NCI-H1092 (cell line): ENCODE measurements at regions not wholly inside any gene's neighbourhood (a gene's known extent, or its start where the extent isn't known, plus 50 kb on each side); places are given as distances from the start of the nearest gene placed in this dataset.

Experiments used
- DNase-seq: peaks from one replicate; lab custom pipeline; 2025; lab: John Stamatoyannopoulos, UW

DNA sequence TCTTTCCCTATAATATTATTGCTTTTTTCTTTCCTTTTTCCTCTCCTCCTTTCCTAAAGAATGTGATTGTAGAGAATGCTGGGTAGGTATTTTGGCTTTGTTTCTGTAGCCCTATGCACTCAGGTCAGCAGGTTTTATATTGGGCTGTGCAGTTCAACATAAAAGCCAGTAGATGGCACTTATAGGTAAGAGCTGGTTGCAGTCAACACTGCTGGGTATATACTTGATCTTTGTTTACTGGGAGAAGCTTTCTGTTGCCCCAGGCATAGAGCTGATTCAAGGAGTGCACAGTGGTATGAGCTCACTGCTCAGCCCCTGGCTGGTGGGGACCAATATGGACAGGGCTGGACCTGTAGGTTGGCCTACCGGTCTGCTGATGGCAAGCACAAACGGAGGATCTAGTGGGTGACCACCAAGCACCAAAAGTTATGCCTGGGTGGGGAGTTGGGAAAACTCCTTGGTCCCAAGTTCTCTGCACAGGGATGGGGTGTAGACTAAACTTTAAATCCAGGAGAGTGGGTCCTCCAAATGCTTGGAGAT lies 378.9 kb downstream of the PMP22 start:
- DNase-seq = no peak

- DNase-seq = no peak
Observed at GRCh38 chr17:14882131-14882530, 383.0 kb downstream of the PMP22 start.

GRCh38 chr17:14875557-14876412 lies 389.3 kb downstream of the PMP22 start:
- DNase-seq = no peak

GRCh38 chr17:14873996-14874395 lies 391.1 kb downstream of the PMP22 start:
- DNase-seq = no peak

DNA sequence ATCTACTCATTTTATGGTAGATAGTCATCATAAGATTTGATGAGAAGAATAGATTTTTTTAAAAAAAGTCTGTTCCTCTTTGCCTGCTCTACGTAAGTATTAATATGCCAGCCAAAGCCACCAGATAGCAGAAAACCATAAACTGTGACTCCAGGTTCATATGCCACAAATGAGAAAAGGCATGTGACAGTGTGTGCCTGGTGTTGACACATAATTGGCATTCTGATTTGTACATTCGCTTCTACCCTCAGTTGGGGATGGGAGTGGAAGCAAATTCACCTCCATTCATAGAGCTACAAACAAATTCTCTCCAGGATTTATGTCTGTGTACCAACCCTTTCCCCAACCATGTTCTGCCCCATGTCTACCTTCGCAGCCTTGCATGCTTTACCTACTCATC lies 391.6 kb downstream of the PMP22 start:
- no peak for DNase-seq

DNA sequence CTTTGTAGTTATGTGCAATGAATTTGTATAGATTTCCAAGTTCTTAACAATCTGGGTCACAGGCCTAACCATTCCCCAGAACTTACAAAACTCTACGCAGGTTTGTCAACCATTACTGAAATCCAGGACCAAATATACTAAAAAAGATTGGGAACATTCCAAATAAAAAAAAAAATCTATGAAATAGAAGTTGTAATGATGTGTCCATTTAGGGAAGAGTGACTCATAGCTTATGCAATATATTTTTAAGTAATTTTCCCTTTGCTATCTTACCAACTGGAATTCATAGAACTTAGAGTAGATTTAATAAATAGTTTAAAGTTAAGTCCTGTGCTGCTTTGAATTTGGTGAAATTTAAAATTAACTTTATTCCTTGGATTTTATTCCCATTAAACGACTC lies 393.2 kb downstream of the PMP22 start:
- no peak for DNase-seq

GRCh38 chr17:14866266-14866665 lies 398.9 kb downstream of the PMP22 start:
- DNase-seq = no peak

- DNase-seq = no peak
Observed at GRCh38 chr17:14864127-14864526, 401.0 kb downstream of the PMP22 start.

DNA sequence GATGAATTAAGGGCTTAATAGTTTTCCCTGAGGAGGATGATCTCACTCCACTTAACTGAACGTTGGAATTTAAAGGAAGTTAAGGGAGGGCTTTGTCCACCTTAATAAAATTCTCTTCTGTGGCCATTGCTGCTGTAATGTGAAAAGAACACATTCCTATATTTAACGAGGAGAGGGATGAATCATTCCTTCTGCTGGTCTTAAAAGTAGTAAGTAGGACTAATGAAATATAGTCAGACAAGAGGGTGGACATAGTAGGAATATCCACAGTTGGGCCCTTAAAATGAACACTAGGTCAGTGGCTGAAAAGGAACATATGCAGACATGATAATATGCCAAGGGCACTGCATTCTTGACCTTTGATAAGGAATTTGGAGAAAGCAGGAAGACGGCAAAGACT lies 405.6 kb downstream of the PMP22 start:
- DNase-seq = no peak

GRCh38 chr17:14856176-14856575 lies 408.9 kb downstream of the PMP22 start:
- DNase-seq = no peak

- DNase-seq = no peak
Observed at GRCh38 chr17:14854691-14855090, 410.4 kb downstream of the PMP22 start.

DNA sequence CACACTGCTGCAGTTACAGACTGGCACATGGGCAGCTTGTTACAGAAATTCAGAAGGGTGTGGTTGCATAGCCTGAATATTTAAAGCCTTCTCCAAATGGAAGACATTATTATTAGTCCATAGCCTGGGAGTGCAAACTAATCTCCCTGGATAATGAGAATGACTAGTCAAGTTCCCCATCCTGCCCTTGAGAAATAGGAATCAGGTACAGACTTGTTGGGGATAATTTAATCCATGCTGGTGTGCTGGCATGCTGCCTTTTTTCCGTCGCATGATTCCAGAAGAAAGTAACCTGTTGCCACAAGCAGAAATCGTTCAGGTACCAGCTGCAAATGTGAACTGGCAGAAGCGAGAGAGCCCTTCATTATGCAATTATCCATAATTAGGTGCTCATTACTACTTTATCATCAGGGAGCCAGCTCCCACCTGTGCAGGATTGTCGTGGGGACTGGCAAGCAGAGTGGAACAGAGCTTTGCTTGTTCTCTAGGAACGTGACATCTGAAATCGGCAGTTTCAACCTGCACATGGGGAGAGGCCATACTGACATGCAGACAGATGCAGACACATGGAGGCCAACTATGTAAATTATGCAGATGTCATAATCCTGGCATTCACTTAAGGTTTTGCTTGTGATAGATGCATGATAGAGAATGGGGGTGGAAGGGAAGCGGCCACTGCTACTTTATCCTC lies 419.4 kb downstream of the PMP22 start:
- no peak for DNase-seq

DNA sequence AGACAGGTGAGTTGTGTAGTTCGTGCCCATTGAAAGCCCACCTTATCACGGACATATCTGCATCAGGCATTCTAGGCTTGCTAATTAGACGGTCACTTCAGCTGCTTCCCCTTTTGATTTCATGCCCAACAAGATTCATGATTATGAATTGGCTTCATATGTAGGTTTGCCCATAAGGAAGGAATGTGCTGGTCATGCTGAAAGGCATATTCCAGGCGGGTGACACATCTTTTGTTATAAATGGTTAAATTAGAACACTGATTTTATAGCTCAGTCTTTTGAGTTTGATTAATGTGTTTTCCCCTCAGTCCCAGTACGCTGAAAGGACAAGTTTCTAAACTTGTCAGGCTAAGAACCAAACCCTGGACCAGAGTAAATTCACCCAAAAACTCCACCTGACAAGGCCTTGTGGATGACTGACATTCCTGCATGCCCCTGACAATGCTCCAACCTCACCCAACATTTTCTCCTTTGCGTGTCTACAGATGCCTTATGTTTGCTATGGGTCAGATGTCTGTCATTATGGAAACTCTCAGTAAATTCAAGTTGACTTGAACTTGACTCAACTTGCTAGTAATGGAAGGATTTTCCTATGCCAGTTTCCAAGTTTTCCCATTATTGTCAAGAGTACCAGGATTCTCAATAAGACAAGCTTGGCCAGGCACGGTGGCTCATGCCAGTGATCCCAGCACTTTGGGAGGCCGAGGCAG lies 421.9 kb downstream of the PMP22 start:
- no peak for DNase-seq

- DNase-seq = no peak
Observed at GRCh38 chr17:14840616-14841231, 424.4 kb downstream of the PMP22 start.

DNA sequence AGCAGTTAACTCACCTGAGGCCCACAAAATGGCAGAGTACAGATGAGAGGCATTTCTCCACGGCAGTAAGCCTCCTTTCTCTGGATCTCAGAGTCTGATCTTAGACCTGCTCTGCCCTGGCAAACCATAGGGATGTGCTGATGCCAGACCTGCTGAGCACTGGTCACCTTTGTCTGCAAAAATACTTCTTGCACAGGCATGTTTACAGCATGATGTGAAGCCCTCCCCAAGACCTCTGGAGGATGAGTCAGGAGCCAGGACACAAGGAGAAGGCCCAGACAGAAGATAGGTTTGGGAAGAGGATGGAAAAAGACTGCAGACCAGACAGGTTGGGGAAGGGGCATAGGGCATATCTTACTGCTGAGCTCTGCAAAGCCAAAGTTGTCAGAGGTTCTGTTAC lies 426.6 kb downstream of the PMP22 start:
- no peak for DNase-seq

DNA sequence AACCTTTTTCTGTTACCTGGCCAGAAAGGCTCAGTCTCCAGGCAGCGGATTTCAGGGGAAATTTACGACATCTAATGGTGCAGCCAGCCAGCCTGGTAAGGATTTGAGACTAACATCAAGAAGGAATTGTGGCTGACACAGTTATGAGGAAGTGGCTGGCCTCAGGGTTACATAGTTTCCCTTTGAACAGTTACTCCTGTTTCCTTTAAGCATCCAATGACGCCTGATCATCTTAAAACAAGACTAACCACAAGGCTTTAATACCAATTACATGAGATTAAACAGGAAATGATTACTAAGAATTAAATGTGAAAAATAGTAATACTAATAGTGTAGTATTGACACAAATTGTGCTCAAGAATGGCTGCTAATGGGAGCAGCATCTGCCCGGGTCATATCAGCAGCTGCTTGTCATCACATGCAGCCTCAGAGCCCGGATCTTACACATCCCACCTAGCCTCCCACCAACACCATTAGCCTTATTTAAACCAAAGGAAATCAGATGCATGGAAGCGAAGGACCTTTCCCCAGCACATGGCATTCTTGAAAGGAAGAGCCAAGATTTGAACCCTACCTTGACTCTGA lies 431.8 kb downstream of the PMP22 start:
- no peak for DNase-seq

- no peak for DNase-seq
Observed at GRCh38 chr17:14831491-14831890, 433.6 kb downstream of the PMP22 start.

DNA sequence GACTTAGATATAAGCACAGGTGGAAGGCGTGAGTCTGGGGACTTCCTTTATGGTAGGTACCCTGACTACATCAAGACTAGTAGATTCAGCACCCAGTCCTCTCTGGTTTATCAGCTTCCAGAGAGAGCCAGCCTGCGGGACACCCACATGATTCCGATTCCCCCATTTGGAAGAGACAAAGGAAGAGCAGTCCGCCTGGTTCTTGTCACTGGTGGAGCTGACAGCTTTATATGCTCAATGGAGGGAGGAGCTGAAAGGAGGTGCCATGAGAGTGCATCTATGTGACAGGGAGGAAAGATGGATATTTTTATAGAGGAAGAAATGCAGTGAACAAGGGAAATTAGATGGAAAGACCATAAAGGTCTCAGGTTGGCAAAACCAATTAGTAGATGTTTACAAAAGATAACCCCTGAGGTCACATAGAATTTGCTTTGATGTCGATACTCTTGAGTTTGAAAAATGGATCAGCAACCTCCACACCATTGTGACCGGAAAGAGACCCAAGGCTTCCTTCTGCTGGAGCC lies 437.7 kb downstream of the PMP22 start:
- DNase-seq = no peak

- no peak for DNase-seq
Observed at GRCh38 chr17:14826358-14826757, 438.8 kb downstream of the PMP22 start.

GRCh38 chr17:14818469-14818868 lies 446.7 kb downstream of the PMP22 start:
- DNase-seq = no peak

DNA sequence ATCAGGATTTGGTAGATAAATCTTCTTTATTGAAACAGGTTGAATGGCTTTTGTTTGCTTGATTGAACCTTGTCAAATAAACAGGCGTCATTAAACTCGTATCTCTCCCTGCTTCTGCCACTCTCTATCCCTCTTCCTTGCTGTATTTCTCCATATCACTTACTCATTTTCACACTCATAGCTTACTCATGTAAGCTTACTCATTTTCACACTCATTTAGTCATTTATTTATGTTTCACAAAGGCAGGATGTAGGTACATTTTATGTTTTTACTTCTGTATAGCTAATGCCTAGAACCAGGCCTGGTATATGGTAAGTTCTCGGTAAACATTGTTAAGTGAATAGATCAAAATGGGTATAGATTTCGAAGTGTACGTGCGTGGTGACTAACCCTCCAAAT lies 450.0 kb downstream of the PMP22 start:
- no peak for DNase-seq
